ENCODE measurements at regions not wholly inside any gene's neighbourhood (a gene's known extent, or its start where the extent isn't known, plus 50 kb on each side); places are given as distances from the start of the nearest gene placed in this dataset.

DNA sequence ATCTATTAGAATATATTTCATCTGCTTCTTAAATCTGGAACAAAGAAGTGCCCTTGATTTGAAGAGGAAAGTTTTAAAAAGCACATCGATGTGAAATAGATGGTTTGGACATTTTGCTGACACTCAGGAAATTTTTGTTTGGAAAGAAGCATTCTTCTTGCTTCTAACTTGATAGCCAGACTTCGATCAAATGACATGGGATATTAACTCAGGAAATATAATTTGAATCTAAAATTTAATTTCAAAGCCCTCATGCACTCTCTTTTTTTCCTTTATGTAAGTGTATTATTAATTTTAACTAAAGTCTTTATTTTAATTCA, 761.2 kb downstream of the VGLL3 start:
- TF ChIP-seq, protein P1, sequence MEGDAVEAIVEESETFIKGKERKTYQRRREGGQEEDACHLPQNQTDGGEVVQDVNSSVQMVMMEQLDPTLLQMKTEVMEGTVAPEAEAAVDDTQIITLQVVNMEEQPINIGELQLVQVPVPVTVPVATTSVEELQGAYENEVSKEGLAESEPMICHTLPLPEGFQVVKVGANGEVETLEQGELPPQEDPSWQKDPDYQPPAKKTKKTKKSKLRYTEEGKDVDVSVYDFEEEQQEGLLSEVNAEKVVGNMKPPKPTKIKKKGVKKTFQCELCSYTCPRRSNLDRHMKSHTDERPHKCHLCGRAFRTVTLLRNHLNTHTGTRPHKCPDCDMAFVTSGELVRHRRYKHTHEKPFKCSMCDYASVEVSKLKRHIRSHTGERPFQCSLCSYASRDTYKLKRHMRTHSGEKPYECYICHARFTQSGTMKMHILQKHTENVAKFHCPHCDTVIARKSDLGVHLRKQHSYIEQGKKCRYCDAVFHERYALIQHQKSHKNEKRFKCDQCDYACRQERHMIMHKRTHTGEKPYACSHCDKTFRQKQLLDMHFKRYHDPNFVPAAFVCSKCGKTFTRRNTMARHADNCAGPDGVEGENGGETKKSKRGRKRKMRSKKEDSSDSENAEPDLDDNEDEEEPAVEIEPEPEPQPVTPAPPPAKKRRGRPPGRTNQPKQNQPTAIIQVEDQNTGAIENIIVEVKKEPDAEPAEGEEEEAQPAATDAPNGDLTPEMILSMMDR (IDR thresholded peaks at IDR 0.05), result no peak
- TF ChIP-seq, protein P2, sequence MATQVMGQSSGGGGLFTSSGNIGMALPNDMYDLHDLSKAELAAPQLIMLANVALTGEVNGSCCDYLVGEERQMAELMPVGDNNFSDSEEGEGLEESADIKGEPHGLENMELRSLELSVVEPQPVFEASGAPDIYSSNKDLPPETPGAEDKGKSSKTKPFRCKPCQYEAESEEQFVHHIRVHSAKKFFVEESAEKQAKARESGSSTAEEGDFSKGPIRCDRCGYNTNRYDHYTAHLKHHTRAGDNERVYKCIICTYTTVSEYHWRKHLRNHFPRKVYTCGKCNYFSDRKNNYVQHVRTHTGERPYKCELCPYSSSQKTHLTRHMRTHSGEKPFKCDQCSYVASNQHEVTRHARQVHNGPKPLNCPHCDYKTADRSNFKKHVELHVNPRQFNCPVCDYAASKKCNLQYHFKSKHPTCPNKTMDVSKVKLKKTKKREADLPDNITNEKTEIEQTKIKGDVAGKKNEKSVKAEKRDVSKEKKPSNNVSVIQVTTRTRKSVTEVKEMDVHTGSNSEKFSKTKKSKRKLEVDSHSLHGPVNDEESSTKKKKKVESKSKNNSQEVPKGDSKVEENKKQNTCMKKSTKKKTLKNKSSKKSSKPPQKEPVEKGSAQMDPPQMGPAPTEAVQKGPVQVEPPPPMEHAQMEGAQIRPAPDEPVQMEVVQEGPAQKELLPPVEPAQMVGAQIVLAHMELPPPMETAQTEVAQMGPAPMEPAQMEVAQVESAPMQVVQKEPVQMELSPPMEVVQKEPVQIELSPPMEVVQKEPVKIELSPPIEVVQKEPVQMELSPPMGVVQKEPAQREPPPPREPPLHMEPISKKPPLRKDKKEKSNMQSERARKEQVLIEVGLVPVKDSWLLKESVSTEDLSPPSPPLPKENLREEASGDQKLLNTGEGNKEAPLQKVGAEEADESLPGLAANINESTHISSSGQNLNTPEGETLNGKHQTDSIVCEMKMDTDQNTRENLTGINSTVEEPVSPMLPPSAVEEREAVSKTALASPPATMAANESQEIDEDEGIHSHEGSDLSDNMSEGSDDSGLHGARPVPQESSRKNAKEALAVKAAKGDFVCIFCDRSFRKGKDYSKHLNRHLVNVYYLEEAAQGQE (IDR thresholded peaks at IDR 0.05; ENCODE audit: insufficient read depth in 1 of 2, low read depth in 2 of 2, low read length in 1 of 2), result no peak
- TF ChIP-seq POLR2AphosphoS5 (IDR thresholded peaks at IDR 0.05; ENCODE audit: low read depth, low read length) (no peak), TCF7L2 (IDR thresholded peaks at IDR 0.05; ENCODE audit: low read depth, low read length) (no peak), SIN3A (IDR thresholded peaks at IDR 0.05; ENCODE audit: borderline replicate concordance, insufficient read depth, low read depth, low read length) (no peak)

Data from Panc1 (cell line).